AML-193 (cell line): ENCODE measurements at regions not wholly inside any gene's neighbourhood (a gene's known extent, or its start where the extent isn't known, plus 50 kb on each side); places are given as distances from the start of the nearest gene placed in this dataset.
A peak's percentile ranks its signal among the peaks of the same experiment; 100 is the strongest.

Source experiments
- DNase-seq, 2 experiments: peaks; one replicate each; lab custom pipeline; 2025; lab: John Stamatoyannopoulos, UW

DNA sequence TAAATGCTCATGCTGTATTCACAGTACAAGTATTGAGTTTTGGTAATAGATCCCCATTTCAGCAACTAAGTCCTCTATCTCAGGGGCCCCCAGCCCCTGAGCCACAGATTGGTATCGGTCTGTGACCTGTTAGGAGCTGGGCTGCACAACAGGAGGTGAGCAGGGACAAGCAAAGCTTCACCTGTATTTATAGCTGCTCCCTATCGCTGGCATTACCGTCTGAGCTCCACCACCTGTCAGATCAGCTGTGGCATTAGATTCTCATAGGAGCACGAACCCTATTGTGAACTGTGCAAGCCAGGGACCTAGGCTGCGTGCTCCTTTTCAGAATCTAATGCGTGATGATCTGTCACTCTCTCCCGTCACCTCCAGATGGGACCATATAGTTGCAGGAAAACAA, 262.8 kb upstream of the UBE2E2 start:
- no peak for DNase-seq

- no peak for DNase-seq
These were observed 260.1 kb upstream of the UBE2E2 start for GRCh38 chr3:22942981-22943380.

- no peak for DNase-seq
These were observed 255.3 kb upstream of the UBE2E2 start for GRCh38 chr3:22947851-22948250.

DNA sequence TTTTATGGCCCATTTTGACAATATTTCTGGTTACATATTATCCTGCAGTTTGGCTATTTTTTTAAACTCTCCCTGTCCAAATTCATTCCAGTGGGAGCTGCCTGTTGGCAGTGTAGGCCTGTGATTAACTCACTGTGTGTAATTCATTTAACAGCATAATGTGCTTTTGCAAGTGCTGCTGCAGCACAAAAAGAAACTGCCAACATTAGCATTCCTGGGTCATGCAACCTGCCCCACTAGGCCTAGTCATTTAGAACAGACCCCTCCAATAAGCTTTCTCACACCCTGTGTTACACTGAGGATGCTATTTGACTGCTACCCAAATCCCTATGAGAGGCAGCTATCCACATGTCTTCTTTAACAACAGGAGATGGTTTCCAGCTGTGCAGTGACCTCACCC, 251.2 kb upstream of the UBE2E2 start:
- DNase-seq, result no peak

DNA sequence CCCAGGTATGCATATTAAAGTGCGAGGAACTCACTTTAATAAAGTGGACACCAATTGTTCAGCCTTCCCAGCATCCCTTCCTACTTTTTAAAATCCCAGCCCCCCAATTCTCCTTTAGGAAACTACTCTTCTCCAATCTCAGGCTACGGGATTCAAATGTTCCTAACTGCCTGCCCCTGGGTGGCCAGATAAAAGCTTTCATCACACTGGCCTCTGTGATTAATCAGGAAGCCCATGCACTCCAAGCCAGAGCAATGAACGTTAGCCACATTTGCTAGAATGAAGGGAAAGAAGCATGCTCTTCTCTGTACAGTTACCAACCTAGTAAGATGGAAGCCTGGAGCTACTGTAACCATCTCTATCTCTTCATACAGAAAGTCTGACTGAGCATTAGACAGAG, 250.3 kb upstream of the UBE2E2 start:
- DNase-seq, result no peak

- no peak for DNase-seq
These were observed 243.5 kb upstream of the UBE2E2 start for GRCh38 chr3:22959593-22959992.

GRCh38 chr3:22960105-22960984, 242.8 kb upstream of the UBE2E2 start:
- peak in 1 of 2 experiments; percentile 10 for DNase-seq

DNA sequence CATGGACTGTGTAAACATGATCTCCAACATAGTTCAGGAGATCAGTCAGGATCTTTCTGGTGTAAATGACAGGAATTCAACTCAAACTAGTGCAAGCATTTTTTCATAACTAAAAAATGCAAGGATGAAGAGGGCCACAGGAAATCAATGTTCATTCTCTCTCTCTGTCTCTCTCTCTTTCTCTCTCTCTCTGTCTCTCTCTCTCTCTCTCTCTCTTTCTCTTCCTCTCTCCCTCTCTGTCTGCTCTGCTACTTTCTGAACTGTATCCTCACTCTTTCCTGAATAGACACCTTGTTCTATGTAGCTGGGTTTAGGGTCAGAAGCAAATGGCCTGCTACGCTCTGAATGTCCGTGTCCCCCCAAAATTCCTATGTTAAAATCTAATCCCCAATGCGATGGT, 240.9 kb upstream of the UBE2E2 start:
- DNase-seq, result no peak

- no peak for DNase-seq
These were observed 236.8 kb upstream of the UBE2E2 start for GRCh38 chr3:22966349-22966748.

DNA sequence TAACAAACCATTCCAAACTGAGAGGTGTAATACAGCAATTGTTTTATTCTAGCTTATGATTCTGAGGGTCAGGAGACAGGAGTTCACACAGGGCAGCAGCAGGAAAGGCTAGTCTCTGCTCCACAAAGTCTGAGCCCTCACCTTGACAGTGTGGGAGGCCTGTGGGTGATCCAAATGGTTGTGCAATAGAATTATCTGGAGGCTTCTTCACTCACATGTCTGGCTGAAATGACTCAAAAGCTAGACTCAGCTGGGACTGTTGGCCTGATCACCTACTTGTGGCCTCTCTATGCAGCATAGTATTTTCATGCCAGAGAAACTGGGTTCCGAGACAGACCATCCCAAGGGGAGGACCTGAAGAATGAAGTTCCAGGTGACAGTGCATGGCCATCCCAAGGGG, 233.9 kb upstream of the UBE2E2 start:
- DNase-seq, result no peak

GRCh38 chr3:22971497-22971896, 231.6 kb upstream of the UBE2E2 start:
- no peak for DNase-seq

DNA sequence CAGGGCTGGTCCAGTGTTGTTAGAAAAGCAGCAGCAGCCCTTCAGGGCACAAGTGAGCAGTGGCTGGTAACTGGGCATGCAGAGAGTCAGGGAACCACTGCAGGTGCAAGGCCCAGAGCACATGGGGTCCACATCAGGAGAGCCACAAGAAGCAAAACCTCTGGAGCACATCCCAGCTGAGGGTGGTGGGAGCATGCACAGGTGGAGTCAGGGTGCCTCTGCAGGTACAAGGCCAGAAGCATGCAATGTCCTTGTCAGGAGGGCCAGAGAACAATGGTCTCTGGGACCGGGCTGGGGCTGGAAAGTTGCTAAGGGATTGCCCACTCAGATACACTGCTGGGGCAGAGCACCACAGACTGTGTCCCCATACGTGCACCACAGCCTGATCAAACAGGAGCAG, 226.1 kb upstream of the UBE2E2 start:
- no peak for DNase-seq

GRCh38 chr3:22977650-22978289, 225.4 kb upstream of the UBE2E2 start:
- DNase-seq, result no peak

DNA sequence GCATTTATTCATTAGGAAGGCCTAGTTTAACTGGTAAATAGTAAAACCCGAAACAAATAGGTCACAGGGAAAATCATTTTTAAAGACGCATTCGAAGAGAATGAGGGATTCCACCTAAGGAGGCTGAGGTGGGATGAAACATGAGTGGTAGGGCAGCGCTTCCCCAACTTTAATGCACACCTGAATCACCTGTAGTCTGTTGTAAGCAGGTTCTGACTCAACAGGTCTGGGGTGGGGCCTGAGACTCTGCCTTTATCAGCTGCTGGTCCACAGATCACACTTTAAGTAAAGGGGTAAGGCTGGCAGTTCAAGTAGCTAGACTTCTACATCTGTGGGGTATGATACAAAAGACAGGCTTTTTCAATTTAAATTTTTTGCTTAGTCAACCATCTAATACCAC, 223.5 kb upstream of the UBE2E2 start:
- no peak for DNase-seq

- DNase-seq, result no peak
These were observed 222.8 kb upstream of the UBE2E2 start for GRCh38 chr3:22980346-22980745.

DNA sequence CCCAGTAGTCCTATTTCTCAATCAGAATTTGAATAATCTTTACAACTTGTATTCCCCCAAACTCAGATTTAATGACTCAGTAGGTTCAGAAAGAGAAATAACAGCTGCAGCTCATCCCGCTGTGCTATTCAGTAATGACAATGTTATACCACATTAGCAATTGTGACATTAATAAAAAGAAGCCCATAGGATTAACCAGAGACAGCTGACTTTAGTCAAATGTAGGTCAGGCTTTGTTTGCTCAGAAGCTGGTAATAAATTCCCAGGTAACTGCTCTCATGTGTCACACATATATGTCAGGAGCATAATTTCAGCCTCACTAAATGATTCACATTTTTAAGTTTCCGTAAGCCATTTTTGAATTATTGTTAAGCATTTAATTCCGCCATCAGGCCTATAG, 222.0 kb upstream of the UBE2E2 start:
- no peak for DNase-seq

GRCh38 chr3:22981861-22982260, 221.3 kb upstream of the UBE2E2 start:
- DNase-seq, result no peak

DNA sequence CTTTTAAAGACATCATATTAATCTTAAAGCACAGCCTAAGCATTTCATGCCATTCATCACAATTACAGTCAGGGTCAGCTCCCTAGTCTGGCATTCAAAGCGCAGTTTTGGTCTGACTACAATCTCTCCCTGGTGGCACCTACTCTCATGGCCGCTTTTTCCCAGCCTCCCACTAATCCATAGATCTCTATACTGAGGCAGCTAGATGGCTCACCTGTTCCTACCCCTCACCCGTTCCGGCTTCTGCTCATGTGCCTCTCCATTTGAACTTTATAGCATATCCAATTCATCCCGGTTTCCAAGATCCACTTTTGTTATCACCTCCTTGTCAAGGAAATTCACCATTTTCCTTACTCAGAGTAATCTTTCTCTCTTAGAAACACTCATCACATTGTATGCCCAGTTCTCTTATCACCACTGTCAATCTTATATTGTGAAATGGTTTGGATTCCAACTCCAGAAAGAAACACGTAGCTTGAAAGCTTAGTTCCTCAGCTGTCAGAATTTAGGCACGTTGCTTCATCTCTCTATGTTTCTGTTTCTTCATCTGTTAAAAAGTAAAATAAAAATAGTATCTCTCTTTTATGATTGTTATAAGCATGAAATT, 220.0 kb upstream of the UBE2E2 start:
- DNase-seq, result no peak

- DNase-seq, result no peak
These were observed 216.2 kb upstream of the UBE2E2 start for GRCh38 chr3:22986958-22987357.

DNA sequence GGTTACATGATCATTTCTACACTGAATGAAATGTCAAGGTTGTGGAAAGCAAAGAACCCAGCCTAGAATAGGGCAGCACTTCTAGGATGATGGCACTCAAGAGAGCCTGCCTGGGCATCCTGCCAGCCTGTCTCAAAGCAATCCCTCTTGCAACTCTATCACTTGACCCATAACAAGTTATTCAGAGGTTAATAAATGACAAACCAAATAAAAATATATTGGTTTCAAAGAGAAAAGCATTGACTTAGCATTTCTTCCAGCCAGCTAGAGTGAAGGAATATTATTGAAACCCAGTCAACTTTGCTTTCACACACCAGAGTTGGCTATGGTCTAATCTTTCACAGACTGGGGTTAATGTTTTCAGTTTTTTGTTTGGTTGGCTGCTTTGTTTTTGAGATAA, 214.6 kb upstream of the UBE2E2 start:
- DNase-seq, result no peak

- no peak for DNase-seq
These were observed 213.4 kb upstream of the UBE2E2 start for GRCh38 chr3:22989716-22990115.

DNA sequence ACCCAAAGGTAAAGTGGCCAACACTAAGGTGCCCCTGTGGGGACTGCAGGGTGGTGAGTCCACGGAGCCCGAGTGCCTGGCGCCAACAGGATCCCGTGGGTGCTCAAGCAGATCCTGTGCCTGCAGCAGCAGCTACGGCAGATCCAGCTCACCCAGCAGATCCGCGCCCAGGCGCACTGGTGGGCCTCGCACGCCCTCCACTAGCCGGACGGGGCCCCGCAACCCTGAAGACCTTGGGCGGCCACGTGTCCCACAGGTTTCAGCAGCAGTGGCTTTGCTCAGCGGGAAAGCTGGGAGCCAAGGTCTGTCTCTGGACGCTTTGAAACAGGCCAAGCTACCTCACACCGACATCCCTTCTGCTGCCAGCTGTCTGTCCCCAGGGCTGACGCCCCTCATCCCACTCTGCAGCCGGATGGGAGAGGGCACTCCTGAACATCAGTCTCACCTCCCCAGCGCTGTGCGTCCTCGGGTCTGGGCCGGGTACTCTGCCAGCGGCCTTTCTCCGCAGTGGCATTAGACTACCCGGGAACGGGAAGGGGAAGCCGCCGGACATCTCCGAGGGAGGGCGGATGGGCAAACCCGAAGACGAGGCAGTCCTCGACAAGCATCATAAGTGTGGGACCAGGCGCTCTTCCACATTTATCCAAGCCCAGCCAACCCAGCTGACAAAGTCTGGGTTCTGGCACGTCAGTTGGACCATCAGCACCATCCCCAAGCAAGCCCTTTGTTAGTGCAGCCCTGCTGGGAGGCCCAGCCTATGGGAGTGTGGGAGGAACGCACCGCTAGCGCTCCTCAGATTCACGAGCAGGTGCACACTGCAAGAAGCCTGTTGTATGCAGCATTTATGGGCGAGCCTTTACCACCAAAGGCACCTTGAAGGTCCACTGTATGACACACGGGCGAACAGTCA, 212.6 kb upstream of the UBE2E2 start:
- no peak for DNase-seq
